ENCODE measurements at regions not wholly inside any gene's neighbourhood (a gene's known extent, or its start where the extent isn't known, plus 50 kb on each side); places are given as distances from the start of the nearest gene placed in this dataset.

- TF ChIP-seq, protein P1, sequence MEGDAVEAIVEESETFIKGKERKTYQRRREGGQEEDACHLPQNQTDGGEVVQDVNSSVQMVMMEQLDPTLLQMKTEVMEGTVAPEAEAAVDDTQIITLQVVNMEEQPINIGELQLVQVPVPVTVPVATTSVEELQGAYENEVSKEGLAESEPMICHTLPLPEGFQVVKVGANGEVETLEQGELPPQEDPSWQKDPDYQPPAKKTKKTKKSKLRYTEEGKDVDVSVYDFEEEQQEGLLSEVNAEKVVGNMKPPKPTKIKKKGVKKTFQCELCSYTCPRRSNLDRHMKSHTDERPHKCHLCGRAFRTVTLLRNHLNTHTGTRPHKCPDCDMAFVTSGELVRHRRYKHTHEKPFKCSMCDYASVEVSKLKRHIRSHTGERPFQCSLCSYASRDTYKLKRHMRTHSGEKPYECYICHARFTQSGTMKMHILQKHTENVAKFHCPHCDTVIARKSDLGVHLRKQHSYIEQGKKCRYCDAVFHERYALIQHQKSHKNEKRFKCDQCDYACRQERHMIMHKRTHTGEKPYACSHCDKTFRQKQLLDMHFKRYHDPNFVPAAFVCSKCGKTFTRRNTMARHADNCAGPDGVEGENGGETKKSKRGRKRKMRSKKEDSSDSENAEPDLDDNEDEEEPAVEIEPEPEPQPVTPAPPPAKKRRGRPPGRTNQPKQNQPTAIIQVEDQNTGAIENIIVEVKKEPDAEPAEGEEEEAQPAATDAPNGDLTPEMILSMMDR (IDR thresholded peaks at IDR 0.05): no peak
- TF ChIP-seq POLR2A (IDR thresholded peaks at IDR 0.05): no peak
These were observed 120.5 kb upstream of the C1GALT1C1 start for GRCh38 chrX:120750381-120750780.

Data from thyroid gland (tissue), 4 donors.